ENCODE measurements at regions not wholly inside any gene's neighbourhood (a gene's known extent, or its start where the extent isn't known, plus 50 kb on each side); places are given as distances from the start of the nearest gene placed in this dataset.

DNA sequence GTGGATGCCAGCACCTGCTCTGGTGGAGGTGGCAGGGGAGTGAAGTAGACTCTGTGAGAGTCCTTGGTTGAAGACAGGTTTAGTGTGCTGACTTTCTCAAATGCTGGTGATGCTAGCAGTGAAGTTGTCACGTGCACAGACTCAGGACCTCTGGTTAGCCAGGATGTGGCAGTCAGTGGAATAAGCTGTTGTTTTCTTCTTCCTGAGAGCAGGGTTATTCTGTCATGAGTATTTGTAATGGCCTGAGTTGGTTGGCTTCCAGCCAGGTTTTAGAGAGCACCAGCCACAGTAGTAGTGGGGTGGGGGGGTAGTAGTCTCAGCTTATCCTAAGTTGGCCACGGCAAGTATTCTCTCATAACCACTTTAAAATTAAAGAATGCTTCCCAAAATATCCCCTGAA is 169.7 kb upstream of the FOXN2 start:
- Histone ChIP-seq H3K9me3 (ENCODE audit: low read depth, low read length) (no peaks in the 10 kb centered on the region), H3K27ac (peak overlapping the region; percentile 90; the same call in 1 of the 2 replicates), H3K4me3 (no peak overlapping the region), H3K36me3 (ENCODE audit: insufficient read depth, low read length) (no peaks in the 10 kb centered on the region), H3K9ac (ENCODE audit: insufficient read length) (no peak overlapping the region)
- DNase-seq (ENCODE audit: low read depth, low spot score) = no peak
- TF ChIP-seq FOXP2 (optimal IDR thresholded peaks at IDR 0.05; ENCODE audit: control extremely low read depth, extremely low read length, insufficient read depth) = no peak
- no peak for TF ChIP-seq EZH2 (IDR thresholded peaks at IDR 0.05)
- no peak for TF ChIP-seq POLR2AphosphoS5 (IDR thresholded peaks at IDR 0.05; ENCODE audit: borderline replicate concordance, low read depth, low read length)

DNA sequence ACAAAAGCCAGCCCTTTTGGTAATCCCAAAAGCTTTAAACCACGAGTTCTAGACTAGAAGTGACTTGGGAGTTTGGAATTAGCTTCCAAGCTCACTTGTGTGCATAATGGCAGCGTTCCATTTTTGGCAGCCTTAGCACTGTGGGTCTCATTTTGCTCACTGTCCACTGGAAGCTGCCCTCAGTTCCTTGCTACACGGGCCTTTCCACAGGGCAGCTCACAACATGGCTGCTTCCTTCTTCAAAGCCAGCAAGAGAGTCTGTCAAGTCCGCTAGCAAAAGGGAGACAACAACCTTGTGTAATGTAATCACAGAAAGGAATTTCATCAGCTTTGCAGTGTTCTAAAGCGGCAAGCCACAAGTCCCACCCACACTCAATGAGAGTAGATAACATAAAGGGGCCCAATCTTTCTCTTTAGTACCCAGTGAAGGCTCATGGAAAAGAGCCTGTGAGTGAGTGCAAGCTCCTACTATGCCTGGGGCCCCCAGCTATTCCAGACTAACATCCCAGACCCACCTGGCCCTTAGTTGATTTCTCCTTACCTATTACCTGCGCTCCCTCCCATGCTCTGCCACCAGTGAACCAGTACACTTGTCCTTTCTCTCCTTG is 168.5 kb upstream of the FOXN2 start:
- Histone ChIP-seq H3K36me3 (ENCODE audit: insufficient read depth, low read length) (no peaks in the 10 kb centered on the region), H3K27ac (peak overlapping the region; percentile 90), H3K9me3 (ENCODE audit: low read depth, low read length) (no peaks in the 10 kb centered on the region), H3K4me3 (no peak overlapping the region), H3K9ac (ENCODE audit: insufficient read length) (peak overlapping the region; percentile 57)
- TF ChIP-seq POLR2AphosphoS5 (IDR thresholded peaks at IDR 0.05; ENCODE audit: borderline replicate concordance, low read depth, low read length) (peak; percentile 46; the same call in 1 of the 2 replicates), FOXP2 (optimal IDR thresholded peaks at IDR 0.05; ENCODE audit: control extremely low read depth, extremely low read length, insufficient read depth) (no peak)
- peak; percentile 77 for DNase-seq (ENCODE audit: low read depth, low spot score)

DNA sequence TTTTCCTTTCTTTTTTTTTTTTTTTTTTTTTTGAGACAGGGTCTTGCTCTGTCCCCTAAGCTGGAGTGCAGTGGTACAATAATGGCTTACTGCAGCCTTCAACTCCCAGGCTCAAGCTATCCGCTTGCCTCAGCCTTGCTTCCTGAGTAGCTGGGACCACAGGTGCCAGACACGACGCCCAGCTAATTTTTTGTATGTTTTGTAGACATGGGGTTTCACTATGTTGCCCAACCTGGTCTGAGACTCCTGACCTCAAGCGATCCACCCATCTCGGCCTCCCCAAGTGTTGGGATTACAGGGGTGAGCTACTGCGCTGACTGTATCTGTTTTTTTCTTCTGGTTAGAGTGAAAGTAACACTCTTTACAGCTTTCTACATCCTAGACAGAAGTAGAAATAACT is 167.9 kb upstream of the FOXN2 start:
- Histone ChIP-seq H3K4me3 (no peak overlapping the region), H3K9ac (ENCODE audit: insufficient read length) (peak overlapping the region; percentile 43), H3K9me3 (ENCODE audit: low read depth, low read length) (no peaks in the 10 kb centered on the region), H3K27ac (peak overlapping the region; percentile 90), H3K36me3 (ENCODE audit: insufficient read depth, low read length) (no peaks in the 10 kb centered on the region)
- no peak for DNase-seq (ENCODE audit: low read depth, low spot score)
- TF ChIP-seq POLR2AphosphoS5 (IDR thresholded peaks at IDR 0.05; ENCODE audit: borderline replicate concordance, low read depth, low read length) (no peak), FOXP2 (optimal IDR thresholded peaks at IDR 0.05; ENCODE audit: control extremely low read depth, extremely low read length, insufficient read depth) (no peak), EZH2 (IDR thresholded peaks at IDR 0.05) (no peak)

DNA sequence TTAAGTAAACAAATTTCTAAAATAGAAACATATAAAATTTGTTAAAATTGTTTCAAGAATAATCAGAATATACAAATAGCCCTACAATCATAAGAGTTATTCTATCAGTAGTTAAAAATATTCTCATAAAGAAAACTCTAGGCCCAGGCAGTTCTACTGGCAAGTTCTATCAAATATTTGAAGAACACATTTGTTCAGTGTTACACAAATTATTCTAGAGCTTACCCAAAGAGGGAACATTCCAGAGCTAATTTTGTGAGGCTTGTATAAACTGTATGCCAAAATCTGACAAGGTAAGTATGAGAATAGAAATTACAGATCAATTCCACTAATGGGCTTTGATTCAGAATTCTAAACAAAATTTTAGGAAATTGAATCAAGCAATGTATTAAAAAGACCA is 166.8 kb upstream of the FOXN2 start:
- H3K9ac ChIP-seq (ENCODE audit: insufficient read length) = no peak overlapping the region
- H3K4me3 ChIP-seq = no peak overlapping the region
- TF ChIP-seq POLR2AphosphoS5 (IDR thresholded peaks at IDR 0.05; ENCODE audit: borderline replicate concordance, low read depth, low read length) (no peak), EZH2 (IDR thresholded peaks at IDR 0.05) (no peak), FOXP2 (optimal IDR thresholded peaks at IDR 0.05; ENCODE audit: control extremely low read depth, extremely low read length, insufficient read depth) (no peak)
- no peak for DNase-seq (ENCODE audit: low read depth, low spot score)
- no peaks in the 10 kb centered on the region; the same call in 1 of the 2 replicates for H3K9me3 ChIP-seq (ENCODE audit: low read depth, low read length)
- no peaks in the 10 kb centered on the region for H3K36me3 ChIP-seq (ENCODE audit: insufficient read depth, low read length)
- no peak overlapping the region for H3K27ac ChIP-seq

DNA sequence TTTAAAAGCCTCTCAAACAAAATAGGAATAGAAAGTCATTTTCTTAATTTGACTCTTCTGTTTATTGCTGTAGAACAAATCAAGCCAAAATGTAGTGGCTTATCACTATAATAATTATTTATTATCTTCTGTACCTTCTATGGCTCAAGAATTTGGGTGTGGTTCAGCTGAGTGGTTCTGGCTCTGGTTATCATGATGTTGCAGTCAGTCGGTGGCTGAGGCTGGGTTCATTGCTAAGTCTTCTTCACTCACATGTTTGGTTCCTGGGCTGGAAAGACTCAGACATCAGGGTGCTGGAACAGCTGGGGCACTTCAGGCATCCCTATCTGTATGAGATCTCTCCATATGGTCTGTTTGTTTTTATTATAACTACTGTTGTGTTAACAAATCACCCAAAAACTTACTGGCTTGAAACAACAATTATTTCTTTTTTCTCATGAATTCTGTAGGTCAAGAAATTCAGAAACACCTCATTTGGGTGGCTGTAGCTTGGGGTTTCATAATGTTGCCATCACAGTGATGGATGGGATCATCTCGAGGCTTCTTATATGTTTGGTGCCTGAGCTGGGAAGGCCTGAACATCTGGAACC is 165.5 kb upstream of the FOXN2 start:
- Histone ChIP-seq H3K9me3 (ENCODE audit: low read depth, low read length) (no peaks in the 10 kb centered on the region; the same call in 1 of the 2 replicates), H3K27ac (no peak overlapping the region), H3K36me3 (ENCODE audit: insufficient read depth, low read length) (no peaks in the 10 kb centered on the region), H3K9ac (ENCODE audit: insufficient read length) (peak overlapping the region; percentile 47), H3K4me3 (no peak overlapping the region)
- no peak for TF ChIP-seq EZH2 (IDR thresholded peaks at IDR 0.05)
- no peak for TF ChIP-seq POLR2AphosphoS5 (IDR thresholded peaks at IDR 0.05; ENCODE audit: borderline replicate concordance, low read depth, low read length)
- TF ChIP-seq FOXP2 (optimal IDR thresholded peaks at IDR 0.05; ENCODE audit: control extremely low read depth, extremely low read length, insufficient read depth) = no peak
- DNase-seq (ENCODE audit: low read depth, low spot score) = no peak

DNA sequence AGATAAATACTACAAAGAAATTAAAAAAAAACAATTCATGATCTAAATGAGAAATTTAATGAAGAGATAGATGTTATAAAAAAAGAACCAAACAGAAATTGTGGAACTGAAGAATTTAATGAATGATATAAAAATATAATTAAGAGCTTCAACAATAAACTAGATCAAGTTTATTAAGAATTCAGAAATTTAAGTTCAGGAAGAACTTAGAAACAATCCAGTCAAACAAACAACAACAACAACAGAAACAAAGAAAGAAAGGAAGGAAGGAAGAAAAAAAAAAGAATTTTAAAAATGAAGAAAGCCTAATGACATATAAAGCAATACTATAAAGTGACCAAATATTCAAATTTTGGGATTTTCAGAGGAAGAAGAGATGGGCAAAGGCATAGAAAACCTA is 157.3 kb upstream of the FOXN2 start:
- Histone ChIP-seq H3K9me3 (ENCODE audit: low read depth, low read length) (no peaks in the 10 kb centered on the region), H3K4me3 (no peak overlapping the region), H3K36me3 (ENCODE audit: insufficient read depth, low read length) (no peaks in the 10 kb centered on the region), H3K27ac (no peak overlapping the region), H3K9ac (ENCODE audit: insufficient read length) (no peak overlapping the region)
- no peak for DNase-seq (ENCODE audit: low read depth, low spot score)
- no peak for TF ChIP-seq FOXP2 (optimal IDR thresholded peaks at IDR 0.05; ENCODE audit: control extremely low read depth, extremely low read length, insufficient read depth)
- TF ChIP-seq EZH2 (IDR thresholded peaks at IDR 0.05) = no peak
- TF ChIP-seq POLR2AphosphoS5 (IDR thresholded peaks at IDR 0.05; ENCODE audit: borderline replicate concordance, low read depth, low read length) = no peak

DNA sequence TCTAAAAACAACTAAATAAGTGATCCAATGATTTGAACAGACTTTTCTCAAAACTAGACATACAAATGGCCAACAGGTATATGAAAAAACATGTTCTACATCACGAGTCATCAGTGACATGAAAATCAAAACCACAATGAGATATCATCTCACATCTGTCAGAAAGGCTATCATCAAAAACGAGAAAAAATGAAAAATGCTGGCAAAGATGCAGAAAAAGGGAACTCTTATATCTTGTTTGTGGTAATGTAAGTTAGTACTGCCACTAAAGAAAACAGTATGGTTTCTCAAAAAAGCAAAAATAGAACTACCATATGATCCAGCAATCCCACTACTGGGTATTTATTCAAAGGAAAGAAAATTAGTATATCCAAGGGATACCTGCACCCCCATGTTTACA is 152.9 kb upstream of the FOXN2 start:
- H3K9me3 ChIP-seq (ENCODE audit: low read depth, low read length) = no peaks in the 10 kb centered on the region
- H3K4me3 ChIP-seq = no peak overlapping the region
- TF ChIP-seq EZH2 (IDR thresholded peaks at IDR 0.05) (no peak), FOXP2 (optimal IDR thresholded peaks at IDR 0.05; ENCODE audit: control extremely low read depth, extremely low read length, insufficient read depth) (no peak), POLR2AphosphoS5 (IDR thresholded peaks at IDR 0.05; ENCODE audit: borderline replicate concordance, low read depth, low read length) (no peak)
- no peak overlapping the region for H3K27ac ChIP-seq
- H3K9ac ChIP-seq (ENCODE audit: insufficient read length) = no peak overlapping the region
- H3K36me3 ChIP-seq (ENCODE audit: insufficient read depth, low read length) = no peaks in the 10 kb centered on the region
- no peak for DNase-seq (ENCODE audit: low read depth, low spot score)

DNA sequence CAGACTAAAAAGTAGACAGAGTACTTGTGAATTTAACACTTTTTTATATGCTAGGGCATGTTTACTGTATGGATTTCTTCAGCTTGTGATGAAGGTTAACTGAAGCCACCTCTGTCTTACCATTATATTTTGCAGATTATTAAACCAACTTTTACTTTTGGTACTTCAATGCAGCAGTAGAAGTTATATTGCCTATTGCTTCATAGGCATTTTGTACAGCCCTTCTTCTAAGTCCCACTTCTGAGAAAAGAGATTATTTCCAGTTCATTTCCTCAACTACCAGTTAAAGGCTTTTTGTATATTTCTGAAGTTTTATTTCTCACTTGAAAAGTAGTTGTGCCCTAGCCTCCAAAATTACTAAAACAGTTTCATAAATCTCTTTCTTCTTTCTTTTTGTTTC is 151.7 kb upstream of the FOXN2 start:
- TF ChIP-seq EZH2 (IDR thresholded peaks at IDR 0.05) (no peak), FOXP2 (optimal IDR thresholded peaks at IDR 0.05; ENCODE audit: control extremely low read depth, extremely low read length, insufficient read depth) (no peak), POLR2AphosphoS5 (IDR thresholded peaks at IDR 0.05; ENCODE audit: borderline replicate concordance, low read depth, low read length) (no peak)
- H3K36me3 ChIP-seq (ENCODE audit: insufficient read depth, low read length) = no peaks in the 10 kb centered on the region
- H3K4me3 ChIP-seq = no peak overlapping the region
- peak overlapping the region; percentile 44 for H3K27ac ChIP-seq
- no peak for DNase-seq (ENCODE audit: low read depth, low spot score)
- no peak overlapping the region for H3K9ac ChIP-seq (ENCODE audit: insufficient read length)
- H3K9me3 ChIP-seq (ENCODE audit: low read depth, low read length) = no peaks in the 10 kb centered on the region

Data from SK-N-MC (cell line).